Transverse colon (tissue), 4 donors: ENCODE measurements at regions not wholly inside any gene's neighbourhood (a gene's known extent, or its start where the extent isn't known, plus 50 kb on each side); places are given as distances from the start of the nearest gene placed in this dataset.

Experiments
- EP300 ChIP-seq: sonication (generic); formaldehyde crosslinking; IDR thresholded peaks from one replicate; pipeline ENCODE4 v1.6.1; 2017; ENCODE audit warnings: antibody characterized with exemption, low read depth
- POLR2A ChIP-seq: fragments of 450-650 bp; IDR thresholded peaks from one replicate; pipeline ENCODE4 v1.6.1; 2016; ENCODE audit warnings: antibody characterized with exemption, mild to moderate bottlenecking, moderate library complexity
- POLR2AphosphoS5 ChIP-seq, 3 donors: sonication (generic); formaldehyde crosslinking; IDR thresholded peaks; one replicate each; pipeline ENCODE4 v1.6.1; 2016; ENCODE audit warnings: antibody characterized with exemption in 3 of 3
- TF ChIP-seq, protein P1 (sequence below), 5 experiments: fragments of 200-600 bp in 3 of 5; fragments of 450-650 bp in 2 of 5; sonication (generic) in 3 of 5; IDR thresholded peaks; 1 replicate in 2 of 5; 2 replicates in 3 of 5; pipeline ENCODE4 v1.5.1; 2016 to 2017; ENCODE audit warnings: antibody characterized with exemption in 5 of 5, inconsistent platforms in 3 of 5, mild to moderate bottlenecking in 2 of 5, moderate library complexity in 1 of 5

DNA sequence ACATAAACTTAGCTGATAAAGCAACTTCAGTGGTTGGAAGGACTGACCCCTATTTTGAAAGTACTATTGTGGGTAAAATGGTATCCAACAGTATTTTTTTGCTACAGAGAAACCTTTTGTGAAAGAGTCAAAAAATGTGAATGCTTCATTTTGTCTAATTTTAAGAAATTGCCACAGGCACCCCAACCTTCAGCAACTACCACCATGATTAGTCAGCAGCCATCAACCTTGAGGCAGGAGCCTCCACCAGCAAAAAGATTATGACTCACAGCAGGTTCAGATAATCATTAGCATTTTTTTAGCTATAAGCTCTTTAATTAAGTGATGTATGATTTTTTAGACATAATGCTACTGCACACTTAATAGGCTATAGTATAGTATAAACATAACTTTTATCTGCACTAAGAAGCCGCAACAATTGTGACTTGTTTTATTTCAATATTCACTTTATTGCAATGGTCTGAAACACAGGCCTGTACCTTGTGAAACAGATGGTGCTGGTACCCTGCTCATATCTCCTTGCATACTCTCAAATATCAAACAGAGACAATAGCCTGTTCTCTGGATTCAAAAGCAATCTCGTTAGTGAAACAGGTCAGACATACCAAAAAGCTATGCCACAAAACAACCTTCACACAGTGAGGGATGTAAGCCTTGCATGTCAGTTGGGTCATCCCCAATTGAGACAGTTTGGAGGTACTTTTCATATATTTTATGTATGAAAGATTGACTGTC is 261.2 kb upstream of the FAM174A start:
- TF ChIP-seq, protein P1, sequence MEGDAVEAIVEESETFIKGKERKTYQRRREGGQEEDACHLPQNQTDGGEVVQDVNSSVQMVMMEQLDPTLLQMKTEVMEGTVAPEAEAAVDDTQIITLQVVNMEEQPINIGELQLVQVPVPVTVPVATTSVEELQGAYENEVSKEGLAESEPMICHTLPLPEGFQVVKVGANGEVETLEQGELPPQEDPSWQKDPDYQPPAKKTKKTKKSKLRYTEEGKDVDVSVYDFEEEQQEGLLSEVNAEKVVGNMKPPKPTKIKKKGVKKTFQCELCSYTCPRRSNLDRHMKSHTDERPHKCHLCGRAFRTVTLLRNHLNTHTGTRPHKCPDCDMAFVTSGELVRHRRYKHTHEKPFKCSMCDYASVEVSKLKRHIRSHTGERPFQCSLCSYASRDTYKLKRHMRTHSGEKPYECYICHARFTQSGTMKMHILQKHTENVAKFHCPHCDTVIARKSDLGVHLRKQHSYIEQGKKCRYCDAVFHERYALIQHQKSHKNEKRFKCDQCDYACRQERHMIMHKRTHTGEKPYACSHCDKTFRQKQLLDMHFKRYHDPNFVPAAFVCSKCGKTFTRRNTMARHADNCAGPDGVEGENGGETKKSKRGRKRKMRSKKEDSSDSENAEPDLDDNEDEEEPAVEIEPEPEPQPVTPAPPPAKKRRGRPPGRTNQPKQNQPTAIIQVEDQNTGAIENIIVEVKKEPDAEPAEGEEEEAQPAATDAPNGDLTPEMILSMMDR (IDR thresholded peaks at IDR 0.05): no peak
- no peak for TF ChIP-seq POLR2A
- TF ChIP-seq POLR2AphosphoS5 (IDR thresholded peaks at IDR 0.05): no peak
- TF ChIP-seq EP300: no peak
